KMS-11 (cell line): ENCODE measurements at regions not wholly inside any gene's neighbourhood (a gene's known extent, or its start where the extent isn't known, plus 50 kb on each side); places are given as distances from the start of the nearest gene placed in this dataset.

Source experiments
- H2AFZ ChIP-seq: fragments of 200-600 bp; sonication (generic); 2 replicates; pipeline ENCODE4 v1.6.1; 2016; ENCODE audit warnings: antibody characterized with exemption, mixed run types, low read depth
- H3K27ac ChIP-seq: fragments of 200-600 bp; sonication (generic); 2 replicates; pipeline ENCODE4 v1.6.1; 2016; ENCODE audit warnings: mild to moderate bottlenecking, mixed run types
- H3K27me3 ChIP-seq: fragments of 200-600 bp; sonication (generic); 2 replicates; pipeline ENCODE4 v1.6.1; 2017; ENCODE audit warnings: mild to moderate bottlenecking, low read depth, mixed run types, moderate library complexity; ENCODE audit not compliant: insufficient read depth
- H3K36me3 ChIP-seq: fragments of 200-600 bp; sonication (generic); 2 replicates; pipeline ENCODE4 v1.6.1; 2017; ENCODE audit warnings: mild to moderate bottlenecking, mixed run types; ENCODE audit not compliant: insufficient read depth
- H3K4me1 ChIP-seq: fragments of 200-600 bp; sonication (generic); 2 replicates; pipeline ENCODE4 v1.6.1; 2016; ENCODE audit warnings: mild to moderate bottlenecking, low read depth, mixed run types; ENCODE audit not compliant: poor library complexity, severe bottlenecking
- H3K4me2 ChIP-seq: fragments of 200-600 bp; sonication (generic); 2 replicates; pipeline ENCODE4 v1.7.0; 2016; ENCODE audit warnings: mild to moderate bottlenecking, mixed run types
- H3K4me3 ChIP-seq: fragments of 200-600 bp; sonication (generic); IDR thresholded peaks from 2 replicates; pipeline ENCODE4 v1.6.1; 2017; ENCODE audit warnings: low read depth, low read length, mixed read lengths; ENCODE audit not compliant: insufficient read depth
- H3K79me2 ChIP-seq: fragments of 200-600 bp; sonication (generic); 2 replicates; pipeline ENCODE4 v1.6.1; 2016; ENCODE audit warnings: low read depth, mixed run types; ENCODE audit not compliant: insufficient read depth
- H3K9ac ChIP-seq: fragments of 200-600 bp; sonication (generic); 2 replicates; pipeline ENCODE4 v1.6.1; 2016; ENCODE audit warnings: mild to moderate bottlenecking, mixed run types
- H4K20me1 ChIP-seq: fragments of 200-600 bp; sonication (generic); 2 replicates; pipeline ENCODE4 v1.6.1; 2016; ENCODE audit warnings: mild to moderate bottlenecking, mixed run types; ENCODE audit not compliant: insufficient read depth
- TF ChIP-seq, protein P1 (sequence below): fragments of 200-600 bp; sonication (generic); conservative IDR thresholded peaks from 2 replicates; pipeline ENCODE4 v1.6.1; 2017; ENCODE audit warnings: low read depth, mild to moderate bottlenecking, antibody characterized with exemption, low read length, moderate library complexity, mixed read lengths

DNA sequence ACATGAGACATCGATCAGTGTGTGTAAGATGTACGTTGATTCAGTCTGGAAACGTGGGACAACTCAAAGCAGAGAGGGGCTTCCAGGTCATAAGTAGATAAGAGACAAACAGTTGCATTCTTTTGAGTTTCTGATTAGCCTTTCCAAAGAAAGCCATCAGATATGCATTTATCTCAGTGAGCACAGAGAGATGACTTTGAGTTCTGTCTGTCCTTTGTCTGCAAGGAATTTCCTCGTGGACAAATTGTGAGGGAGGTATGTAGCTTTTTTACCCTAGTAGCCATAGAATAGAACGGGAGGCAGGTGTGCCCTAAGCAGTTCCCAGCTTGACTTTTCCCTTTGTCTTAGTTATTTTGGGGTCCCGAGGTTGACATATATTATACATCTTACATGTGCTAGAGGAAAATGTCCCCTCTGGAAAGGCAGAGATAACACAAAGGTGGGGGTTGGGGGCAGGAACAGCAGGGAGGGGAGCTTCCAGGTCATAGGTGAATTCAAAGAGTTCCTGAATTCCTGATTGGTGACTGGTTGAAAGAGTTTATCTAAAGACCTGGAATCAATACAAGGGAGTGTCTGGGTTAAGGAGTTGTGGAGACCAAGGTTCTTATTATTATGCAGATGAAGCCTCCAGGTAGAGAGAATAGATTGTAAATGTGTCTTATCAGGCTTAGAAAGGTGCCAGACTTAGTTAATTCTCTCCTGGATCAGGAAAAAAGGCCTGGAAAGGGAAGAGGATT is 237.0 kb downstream of the NFATC2 start:
- H3K4me2 ChIP-seq, result no peak overlapping the region
- H3K36me3 ChIP-seq, result no peaks in the 10 kb centered on the region
- TF ChIP-seq, protein P1, sequence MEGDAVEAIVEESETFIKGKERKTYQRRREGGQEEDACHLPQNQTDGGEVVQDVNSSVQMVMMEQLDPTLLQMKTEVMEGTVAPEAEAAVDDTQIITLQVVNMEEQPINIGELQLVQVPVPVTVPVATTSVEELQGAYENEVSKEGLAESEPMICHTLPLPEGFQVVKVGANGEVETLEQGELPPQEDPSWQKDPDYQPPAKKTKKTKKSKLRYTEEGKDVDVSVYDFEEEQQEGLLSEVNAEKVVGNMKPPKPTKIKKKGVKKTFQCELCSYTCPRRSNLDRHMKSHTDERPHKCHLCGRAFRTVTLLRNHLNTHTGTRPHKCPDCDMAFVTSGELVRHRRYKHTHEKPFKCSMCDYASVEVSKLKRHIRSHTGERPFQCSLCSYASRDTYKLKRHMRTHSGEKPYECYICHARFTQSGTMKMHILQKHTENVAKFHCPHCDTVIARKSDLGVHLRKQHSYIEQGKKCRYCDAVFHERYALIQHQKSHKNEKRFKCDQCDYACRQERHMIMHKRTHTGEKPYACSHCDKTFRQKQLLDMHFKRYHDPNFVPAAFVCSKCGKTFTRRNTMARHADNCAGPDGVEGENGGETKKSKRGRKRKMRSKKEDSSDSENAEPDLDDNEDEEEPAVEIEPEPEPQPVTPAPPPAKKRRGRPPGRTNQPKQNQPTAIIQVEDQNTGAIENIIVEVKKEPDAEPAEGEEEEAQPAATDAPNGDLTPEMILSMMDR, result no peak
- H2AFZ ChIP-seq, result no peak overlapping the region
- H3K4me1 ChIP-seq, result no peaks in the 10 kb centered on the region
- no peak overlapping the region for H3K4me3 ChIP-seq
- no peak overlapping the region for H3K27ac ChIP-seq
- no peaks in the 10 kb centered on the region for H3K79me2 ChIP-seq
- no peaks in the 10 kb centered on the region for H4K20me1 ChIP-seq
- H3K27me3 ChIP-seq, result no peaks in the 10 kb centered on the region
- no peak overlapping the region for H3K9ac ChIP-seq

DNA sequence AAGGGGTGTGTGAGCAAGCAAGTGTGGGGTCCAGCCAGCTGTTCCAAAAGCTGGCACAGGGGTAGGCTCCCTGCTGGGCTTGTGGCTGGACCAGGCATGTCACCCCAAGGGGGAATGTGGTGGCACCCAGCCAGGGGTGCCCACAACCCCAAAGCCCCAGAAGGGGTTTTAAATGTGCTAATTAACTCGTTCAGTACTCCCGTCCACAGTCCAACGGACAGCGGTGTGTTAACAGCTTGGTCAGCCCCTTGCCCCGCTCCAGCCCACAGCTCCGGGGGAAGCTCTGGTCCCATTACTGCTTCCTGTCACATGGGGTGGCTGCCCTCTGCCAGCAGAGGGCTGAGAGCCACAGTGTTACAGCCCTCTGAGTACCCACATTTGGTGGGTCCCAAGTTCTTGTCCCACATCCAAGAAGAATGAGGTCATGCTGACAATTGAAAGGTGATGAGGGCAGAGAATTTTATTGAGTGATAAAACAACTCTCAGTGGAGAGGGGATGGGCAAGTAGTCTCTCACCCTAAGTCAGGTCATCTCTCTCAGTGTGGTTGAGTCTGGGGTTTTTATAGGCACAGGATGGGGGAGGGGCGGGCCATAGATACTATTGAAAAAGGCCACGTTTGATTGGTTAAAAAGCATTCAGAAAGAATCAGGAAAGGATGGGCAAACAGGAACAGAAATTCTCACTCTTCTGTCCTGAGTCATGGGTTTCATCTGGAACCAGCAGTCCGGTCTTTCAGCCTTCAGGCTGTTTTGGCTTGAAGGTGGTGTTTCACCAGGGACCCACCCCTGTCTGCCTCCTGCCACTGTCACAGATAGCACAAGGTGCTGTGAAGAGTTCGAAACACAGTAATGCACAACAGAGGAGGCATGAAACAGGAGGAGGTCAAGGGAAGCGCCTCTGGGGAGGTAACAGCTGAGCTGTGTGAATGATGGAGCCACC is 238.5 kb downstream of the NFATC2 start:
- Histone ChIP-seq H3K79me2 (no peaks in the 10 kb centered on the region), H3K27me3 (no peaks in the 10 kb centered on the region), H3K4me2 (no peak overlapping the region), H3K4me1 (no peaks in the 10 kb centered on the region), H3K36me3 (no peaks in the 10 kb centered on the region), H3K4me3 (no peak overlapping the region), H4K20me1 (no peaks in the 10 kb centered on the region), H3K27ac (no peak overlapping the region), H2AFZ (no peak overlapping the region), H3K9ac (no peak overlapping the region)
- TF ChIP-seq, protein P1, result no peak

DNA sequence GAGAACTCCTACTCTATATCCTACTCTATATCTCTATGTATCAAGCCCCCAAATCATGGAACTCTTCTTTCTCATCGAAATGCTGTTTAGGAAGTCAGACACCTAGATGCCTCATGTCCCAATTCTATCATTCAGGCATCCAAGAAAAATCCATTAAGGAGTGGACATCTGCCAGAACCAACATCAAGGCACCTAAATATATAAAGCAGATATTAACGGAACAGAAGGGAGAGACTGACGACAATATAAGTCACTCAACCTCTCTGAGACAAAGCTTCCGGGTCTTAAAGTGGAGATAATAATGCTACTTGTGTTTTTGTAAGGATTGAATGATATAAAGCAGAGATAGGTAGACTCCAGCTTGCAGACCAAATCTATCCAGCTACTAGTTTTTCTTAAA is 241.5 kb downstream of the NFATC2 start:
- TF ChIP-seq, protein P1, result no peak
- Histone ChIP-seq H2AFZ (no peak overlapping the region), H3K27ac (no peak overlapping the region), H4K20me1 (no peaks in the 10 kb centered on the region), H3K4me2 (no peak overlapping the region), H3K79me2 (no peaks in the 10 kb centered on the region), H3K36me3 (no peaks in the 10 kb centered on the region), H3K9ac (no peak overlapping the region), H3K4me1 (no peaks in the 10 kb centered on the region), H3K27me3 (no peaks in the 10 kb centered on the region), H3K4me3 (no peak overlapping the region)

DNA sequence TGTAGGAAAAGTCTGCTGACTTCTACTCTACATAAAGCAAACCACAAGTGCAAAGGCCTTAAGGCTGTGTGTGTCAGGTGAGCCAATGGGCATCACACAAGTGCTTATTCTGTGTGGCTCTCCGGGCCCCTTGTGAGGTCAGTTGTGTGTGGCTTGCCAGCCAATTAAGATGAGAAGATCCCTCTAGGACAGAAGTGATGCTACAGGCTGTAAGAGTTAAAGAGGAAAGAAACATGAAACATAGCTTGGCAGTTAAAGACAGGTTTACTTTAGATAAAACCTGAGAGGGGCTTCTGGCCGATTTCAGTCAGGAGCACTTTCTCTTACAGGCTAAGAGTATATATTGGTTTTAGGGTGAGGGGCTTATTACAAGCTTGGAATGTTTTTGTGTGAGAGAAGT is 242.4 kb downstream of the NFATC2 start:
- TF ChIP-seq, protein P1, result no peak
- H4K20me1 ChIP-seq, result no peaks in the 10 kb centered on the region
- no peak overlapping the region for H3K9ac ChIP-seq
- no peak overlapping the region for H3K4me3 ChIP-seq
- H2AFZ ChIP-seq, result no peak overlapping the region
- H3K4me1 ChIP-seq, result no peaks in the 10 kb centered on the region
- H3K79me2 ChIP-seq, result no peaks in the 10 kb centered on the region
- no peaks in the 10 kb centered on the region for H3K27me3 ChIP-seq
- H3K36me3 ChIP-seq, result no peaks in the 10 kb centered on the region
- no peak overlapping the region for H3K27ac ChIP-seq
- H3K4me2 ChIP-seq, result no peak overlapping the region
